Left ventricle myocardium inferior (tissue), 1 donor: ENCODE measurements at regions not wholly inside any gene's neighbourhood (a gene's known extent, or its start where the extent isn't known, plus 50 kb on each side); places are given as distances from the start of the nearest gene placed in this dataset.
A peak's percentile ranks its signal among the peaks of the same experiment; 100 is the strongest.

Experiments used
- DNase-seq: peaks from one replicate; pipeline ENCODE4 v3.0.0-alpha.2; 2020
- H3K27ac ChIP-seq: fragments of 200-600 bp; replicated peaks from 2 replicates; pipeline ENCODE4 v1.8.0; 2021
- H3K27me3 ChIP-seq: fragments of 200-600 bp; 2 replicates; pipeline ENCODE4 v1.8.0; 2021; ENCODE audit warnings: low read depth
- H3K36me3 ChIP-seq: fragments of 200-600 bp; 2 replicates; pipeline ENCODE4 v1.8.0; 2021
- H3K4me1 ChIP-seq: fragments of 200-600 bp; 2 replicates; pipeline ENCODE4 v1.8.0; 2021
- H3K4me3 ChIP-seq: fragments of 200-600 bp; 2 replicates; pipeline ENCODE4 v1.8.0; 2021; ENCODE audit warnings: mild to moderate bottlenecking, moderate library complexity
- H3K9me3 ChIP-seq: fragments of 200-600 bp; replicated peaks from 2 replicates; pipeline ENCODE4 v1.8.0; 2021
- CTCF ChIP-seq: fragments of 200-600 bp; IDR thresholded peaks from 2 replicates; pipeline ENCODE4 v1.8.0; 2021; ENCODE audit warnings: antibody characterized with exemption, mild to moderate bottlenecking, borderline replicate concordance
- intact Hi-C: fragments of 100-400 bp; cut with micrococcal nuclease; formaldehyde crosslinking; loops from one replicate; pipeline ENCODE4 v1.11.0; 2022
- donor health status: DM: no; HTN: yes; CAD: no; lungs with severe emphysema.

- intact Hi-C loops, result no loop called here
- peak overlapping the region; percentile 74 for H3K27ac ChIP-seq
- no peak for DNase-seq
These were observed 241.5 kb downstream of the AUH start for GRCh38 chr9:91120200-91120599.

GRCh38 chr9:91122755-91123154 lies 239.0 kb downstream of the AUH start:
- Histone ChIP-seq H3K9me3 (peaks cover 7% of the 10 kb centered on the region), H3K27ac (no peak overlapping the region)

More at GRCh38 chr9:91120200-91120599, 241.5 kb downstream of the AUH start:
- Histone ChIP-seq H3K4me1 (peaks cover 42% of the 10 kb centered on the region), H3K9me3 (peaks cover 14% of the 10 kb centered on the region), H3K4me3 (no peak overlapping the region), H3K36me3 (no peaks in the 10 kb centered on the region), H3K27me3 (no peaks in the 10 kb centered on the region)
- no peak for TF ChIP-seq CTCF

GRCh38 chr9:91126761-91127445 lies 234.8 kb downstream of the AUH start:
- Histone ChIP-seq H3K4me3 (no peak overlapping the region), H3K9me3 (peaks cover 7% of the 10 kb centered on the region), H3K4me1 (no peaks in the 10 kb centered on the region), H3K27ac (no peak overlapping the region), H3K27me3 (no peaks in the 10 kb centered on the region), H3K36me3 (no peaks in the 10 kb centered on the region)
- intact Hi-C loops, result no loop called here
- no peak for DNase-seq
- no peak for TF ChIP-seq CTCF

More at GRCh38 chr9:91122755-91123154, 239.0 kb downstream of the AUH start:
- Histone ChIP-seq H3K27me3 (no peaks in the 10 kb centered on the region), H3K36me3 (no peaks in the 10 kb centered on the region), H3K4me1 (peaks cover 29% of the 10 kb centered on the region), H3K4me3 (no peak overlapping the region)
- no peak for DNase-seq
- intact Hi-C loops, result no loop called here
- TF ChIP-seq CTCF, result no peak

- Histone ChIP-seq H3K9me3 (peaks cover 7% of the 10 kb centered on the region), H3K27me3 (no peaks in the 10 kb centered on the region), H3K27ac (no peak overlapping the region), H3K4me3 (no peak overlapping the region), H3K36me3 (no peaks in the 10 kb centered on the region), H3K4me1 (no peaks in the 10 kb centered on the region)
- intact Hi-C loops, result no loop called here
- TF ChIP-seq CTCF, result no peak
- DNase-seq, result no peak
These were observed 234.1 kb downstream of the AUH start for GRCh38 chr9:91127653-91128052.

GRCh38 chr9:91130796-91131318 lies 230.9 kb downstream of the AUH start:
- no peak overlapping the region for H3K27ac ChIP-seq
- TF ChIP-seq CTCF, result no peak
- intact Hi-C loops, result no loop called here

More at GRCh38 chr9:91130796-91131318, 230.9 kb downstream of the AUH start:
- Histone ChIP-seq H3K27me3 (no peaks in the 10 kb centered on the region), H3K9me3 (no peaks in the 10 kb centered on the region), H3K4me3 (no peak overlapping the region), H3K4me1 (no peaks in the 10 kb centered on the region), H3K36me3 (no peaks in the 10 kb centered on the region)
- no peak for DNase-seq
